ENCODE measurements at regions not wholly inside any gene's neighbourhood (a gene's known extent, or its start where the extent isn't known, plus 50 kb on each side); places are given as distances from the start of the nearest gene placed in this dataset.

DNA sequence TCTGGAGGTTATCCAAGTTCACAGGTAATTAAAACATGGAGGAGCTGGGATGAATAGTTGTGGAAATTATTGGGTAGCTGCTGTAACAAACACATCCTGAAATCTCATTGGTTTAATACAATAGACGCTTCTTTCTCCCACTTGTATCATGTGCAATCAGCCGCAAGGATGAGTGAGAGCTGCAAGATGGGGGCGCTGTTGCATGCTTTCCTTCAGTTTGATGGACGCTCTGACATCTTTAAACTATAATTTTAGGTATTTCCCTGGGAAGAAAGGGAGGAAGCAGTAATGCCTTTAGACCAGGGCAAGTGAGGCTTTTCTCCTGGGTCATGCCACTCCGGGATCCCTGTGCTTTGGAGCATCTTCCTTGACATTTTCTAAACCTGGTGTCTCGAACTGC, 178.7 kb downstream of the PAWR start:
- TF ChIP-seq SMC3 (IDR thresholded peaks at IDR 0.05) (no peak), EP300 (IDR thresholded peaks at IDR 0.05) (no peak), CEBPB (IDR thresholded peaks at IDR 0.05) (no peak), FOSL2 (IDR thresholded peaks at IDR 0.05) (no peak), FOSL2 (CRISPR knock-in tag; IDR thresholded peaks at IDR 0.05) (no peak), POLR2A (IDR thresholded peaks at IDR 0.05; ENCODE audit: low read length) (no peak), CHD2 (IDR thresholded peaks at IDR 0.05; ENCODE audit: low read length, partially characterized antibody) (no peak), BHLHE40 (IDR thresholded peaks at IDR 0.05; ENCODE audit: low read depth, low read length) (no peak)
- TF ChIP-seq, protein P1, sequence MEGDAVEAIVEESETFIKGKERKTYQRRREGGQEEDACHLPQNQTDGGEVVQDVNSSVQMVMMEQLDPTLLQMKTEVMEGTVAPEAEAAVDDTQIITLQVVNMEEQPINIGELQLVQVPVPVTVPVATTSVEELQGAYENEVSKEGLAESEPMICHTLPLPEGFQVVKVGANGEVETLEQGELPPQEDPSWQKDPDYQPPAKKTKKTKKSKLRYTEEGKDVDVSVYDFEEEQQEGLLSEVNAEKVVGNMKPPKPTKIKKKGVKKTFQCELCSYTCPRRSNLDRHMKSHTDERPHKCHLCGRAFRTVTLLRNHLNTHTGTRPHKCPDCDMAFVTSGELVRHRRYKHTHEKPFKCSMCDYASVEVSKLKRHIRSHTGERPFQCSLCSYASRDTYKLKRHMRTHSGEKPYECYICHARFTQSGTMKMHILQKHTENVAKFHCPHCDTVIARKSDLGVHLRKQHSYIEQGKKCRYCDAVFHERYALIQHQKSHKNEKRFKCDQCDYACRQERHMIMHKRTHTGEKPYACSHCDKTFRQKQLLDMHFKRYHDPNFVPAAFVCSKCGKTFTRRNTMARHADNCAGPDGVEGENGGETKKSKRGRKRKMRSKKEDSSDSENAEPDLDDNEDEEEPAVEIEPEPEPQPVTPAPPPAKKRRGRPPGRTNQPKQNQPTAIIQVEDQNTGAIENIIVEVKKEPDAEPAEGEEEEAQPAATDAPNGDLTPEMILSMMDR (IDR thresholded peaks at IDR 0.05): peak; percentile 21; the same call in 2 of the 3 replicates
- TF ChIP-seq, protein P2, sequence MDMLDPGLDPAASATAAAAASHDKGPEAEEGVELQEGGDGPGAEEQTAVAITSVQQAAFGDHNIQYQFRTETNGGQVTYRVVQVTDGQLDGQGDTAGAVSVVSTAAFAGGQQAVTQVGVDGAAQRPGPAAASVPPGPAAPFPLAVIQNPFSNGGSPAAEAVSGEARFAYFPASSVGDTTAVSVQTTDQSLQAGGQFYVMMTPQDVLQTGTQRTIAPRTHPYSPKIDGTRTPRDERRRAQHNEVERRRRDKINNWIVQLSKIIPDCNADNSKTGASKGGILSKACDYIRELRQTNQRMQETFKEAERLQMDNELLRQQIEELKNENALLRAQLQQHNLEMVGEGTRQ (IDR thresholded peaks at IDR 0.05): no peak
- TF ChIP-seq, protein P3, sequence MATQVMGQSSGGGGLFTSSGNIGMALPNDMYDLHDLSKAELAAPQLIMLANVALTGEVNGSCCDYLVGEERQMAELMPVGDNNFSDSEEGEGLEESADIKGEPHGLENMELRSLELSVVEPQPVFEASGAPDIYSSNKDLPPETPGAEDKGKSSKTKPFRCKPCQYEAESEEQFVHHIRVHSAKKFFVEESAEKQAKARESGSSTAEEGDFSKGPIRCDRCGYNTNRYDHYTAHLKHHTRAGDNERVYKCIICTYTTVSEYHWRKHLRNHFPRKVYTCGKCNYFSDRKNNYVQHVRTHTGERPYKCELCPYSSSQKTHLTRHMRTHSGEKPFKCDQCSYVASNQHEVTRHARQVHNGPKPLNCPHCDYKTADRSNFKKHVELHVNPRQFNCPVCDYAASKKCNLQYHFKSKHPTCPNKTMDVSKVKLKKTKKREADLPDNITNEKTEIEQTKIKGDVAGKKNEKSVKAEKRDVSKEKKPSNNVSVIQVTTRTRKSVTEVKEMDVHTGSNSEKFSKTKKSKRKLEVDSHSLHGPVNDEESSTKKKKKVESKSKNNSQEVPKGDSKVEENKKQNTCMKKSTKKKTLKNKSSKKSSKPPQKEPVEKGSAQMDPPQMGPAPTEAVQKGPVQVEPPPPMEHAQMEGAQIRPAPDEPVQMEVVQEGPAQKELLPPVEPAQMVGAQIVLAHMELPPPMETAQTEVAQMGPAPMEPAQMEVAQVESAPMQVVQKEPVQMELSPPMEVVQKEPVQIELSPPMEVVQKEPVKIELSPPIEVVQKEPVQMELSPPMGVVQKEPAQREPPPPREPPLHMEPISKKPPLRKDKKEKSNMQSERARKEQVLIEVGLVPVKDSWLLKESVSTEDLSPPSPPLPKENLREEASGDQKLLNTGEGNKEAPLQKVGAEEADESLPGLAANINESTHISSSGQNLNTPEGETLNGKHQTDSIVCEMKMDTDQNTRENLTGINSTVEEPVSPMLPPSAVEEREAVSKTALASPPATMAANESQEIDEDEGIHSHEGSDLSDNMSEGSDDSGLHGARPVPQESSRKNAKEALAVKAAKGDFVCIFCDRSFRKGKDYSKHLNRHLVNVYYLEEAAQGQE (IDR thresholded peaks at IDR 0.05): no peak
- TF ChIP-seq, protein P4, sequence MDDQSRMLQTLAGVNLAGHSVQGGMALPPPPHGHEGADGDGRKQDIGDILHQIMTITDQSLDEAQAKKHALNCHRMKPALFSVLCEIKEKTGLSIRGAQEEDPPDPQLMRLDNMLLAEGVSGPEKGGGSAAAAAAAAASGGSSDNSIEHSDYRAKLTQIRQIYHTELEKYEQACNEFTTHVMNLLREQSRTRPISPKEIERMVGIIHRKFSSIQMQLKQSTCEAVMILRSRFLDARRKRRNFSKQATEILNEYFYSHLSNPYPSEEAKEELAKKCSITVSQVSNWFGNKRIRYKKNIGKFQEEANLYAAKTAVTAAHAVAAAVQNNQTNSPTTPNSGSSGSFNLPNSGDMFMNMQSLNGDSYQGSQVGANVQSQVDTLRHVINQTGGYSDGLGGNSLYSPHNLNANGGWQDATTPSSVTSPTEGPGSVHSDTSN (IDR thresholded peaks at IDR 0.05): no peak
